HG02884 (cell line): ENCODE measurements at regions not wholly inside any gene's neighbourhood (a gene's known extent, or its start where the extent isn't known, plus 50 kb on each side); places are given as distances from the start of the nearest gene placed in this dataset.

Source experiments
- ATAC-seq: cut with Tn5 transposase; IDR thresholded peaks from one replicate; pipeline ENCODE4 v1.9.1; 2021; ENCODE audit warnings: mild to moderate bottlenecking, moderate library complexity; ENCODE audit not compliant: unreplicated experiment

- no peak for ATAC-seq
Observed at GRCh38 chr4:158013858-158014257, 159.0 kb downstream of the GASK1B start.

DNA sequence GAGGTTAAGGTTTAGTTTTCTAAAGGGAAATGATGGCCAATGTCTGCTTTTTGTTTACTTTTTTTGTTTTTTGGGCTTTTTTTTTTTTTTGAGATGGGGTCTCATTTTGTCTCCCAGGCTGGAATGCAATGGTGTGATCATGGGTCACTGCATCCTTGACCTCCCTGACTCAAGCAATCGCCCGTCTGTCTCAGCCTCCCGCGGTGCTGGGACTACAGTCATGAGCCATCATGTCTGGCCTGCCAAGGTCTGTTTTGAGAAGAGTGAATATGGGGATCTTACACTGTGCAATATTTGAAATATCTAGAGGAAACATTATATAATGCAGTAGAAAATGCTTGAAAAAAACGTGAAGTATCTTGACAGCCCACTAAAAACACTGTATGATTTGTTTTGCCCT is 162.5 kb downstream of the GASK1B start:
- no peak for ATAC-seq

DNA sequence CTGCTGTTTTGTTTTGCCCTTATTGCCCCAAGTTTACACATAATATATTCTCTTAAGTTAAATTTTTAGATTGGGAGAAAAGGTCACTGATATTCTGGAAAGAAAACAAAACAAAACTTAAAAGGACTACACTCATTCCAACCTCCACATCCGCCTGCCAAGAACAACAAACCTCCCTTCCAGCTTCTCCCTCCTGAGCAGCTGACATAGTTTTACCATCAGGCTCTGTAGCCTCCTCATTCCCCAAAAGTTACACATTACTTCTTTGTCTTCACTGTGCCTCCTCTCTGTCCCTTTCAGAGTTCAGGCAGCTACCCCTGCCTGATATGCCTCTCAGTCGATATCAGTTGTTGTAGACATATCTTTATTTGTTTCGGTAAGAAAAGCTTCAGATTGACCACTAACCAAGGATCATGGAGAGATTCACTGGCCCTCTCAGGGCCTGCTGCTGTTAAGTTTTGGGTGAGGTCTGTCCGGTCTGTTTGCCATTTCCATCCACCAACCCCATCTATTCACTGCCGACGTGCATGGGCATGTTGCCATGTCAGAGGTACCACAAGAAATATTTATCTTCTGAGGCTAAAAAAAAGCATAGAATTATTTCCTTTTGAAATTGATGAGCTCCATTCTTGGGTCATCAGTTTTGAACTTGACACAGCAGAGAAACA is 164.1 kb downstream of the GASK1B start:
- no peak for ATAC-seq

GRCh38 chr4:158007566-158007965 is 165.3 kb downstream of the GASK1B start:
- no peak for ATAC-seq

DNA sequence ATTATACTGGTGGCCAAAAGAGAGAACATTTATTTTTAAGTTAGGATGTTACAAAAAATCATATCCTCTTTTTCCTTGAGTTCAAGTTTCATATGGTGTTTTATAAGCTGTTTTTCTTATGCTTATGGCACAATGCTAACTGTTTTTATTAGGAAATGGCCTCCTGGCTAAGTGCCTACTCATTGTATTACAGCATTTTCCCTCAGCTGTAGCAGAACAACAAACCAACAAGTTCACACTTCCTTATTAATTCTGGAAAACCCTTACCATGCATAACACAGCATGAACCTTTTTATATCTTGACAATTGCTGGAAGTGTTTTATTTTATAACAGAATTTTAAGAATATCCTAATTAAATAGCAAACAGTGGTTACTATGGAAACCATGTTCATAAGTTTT is 165.8 kb downstream of the GASK1B start:
- ATAC-seq: no peak

DNA sequence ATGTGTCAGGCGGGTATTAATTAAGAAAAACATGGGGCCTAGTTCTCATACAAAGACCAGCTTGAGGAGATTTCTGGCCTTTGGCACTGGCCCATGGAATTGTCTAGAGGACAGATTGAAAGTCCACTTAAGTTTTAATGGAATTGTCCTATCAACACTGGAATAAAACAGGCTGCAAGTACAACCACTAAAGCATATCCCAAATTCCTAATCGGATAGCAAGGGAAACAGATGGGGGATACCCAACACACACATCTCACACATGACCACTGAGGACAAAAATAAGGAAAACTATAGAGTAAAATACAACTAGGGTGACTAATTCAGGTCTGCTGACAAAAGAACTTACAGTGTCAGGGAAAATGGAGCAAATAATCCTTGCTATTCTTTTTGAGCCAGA is 167.8 kb downstream of the GASK1B start:
- ATAC-seq: no peak

DNA sequence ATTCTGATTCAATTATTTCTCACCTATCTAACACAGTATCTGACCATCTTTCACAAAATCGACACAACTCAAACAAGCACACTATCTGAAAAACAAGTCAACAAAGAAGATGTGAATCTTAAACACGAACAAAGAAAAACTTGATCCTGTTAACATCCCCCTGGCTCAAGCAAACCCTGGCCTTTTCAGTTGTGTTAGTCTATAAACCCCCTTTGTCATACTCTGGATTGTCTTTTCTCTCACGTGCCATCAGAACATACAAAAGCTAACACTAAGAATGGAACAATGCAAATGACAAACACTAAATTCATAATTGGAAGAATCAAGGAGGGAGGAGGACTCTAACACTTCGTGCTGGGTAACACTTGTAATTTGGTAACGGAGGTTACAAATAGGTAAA is 168.7 kb downstream of the GASK1B start:
- ATAC-seq: no peak

- no peak for ATAC-seq
Observed at GRCh38 chr4:158003212-158003611, 169.6 kb downstream of the GASK1B start.

GRCh38 chr4:158002173-158002572 is 170.7 kb downstream of the GASK1B start:
- no peak for ATAC-seq

- ATAC-seq: no peak
Observed at GRCh38 chr4:158001756-158002155, 171.1 kb downstream of the GASK1B start.

DNA sequence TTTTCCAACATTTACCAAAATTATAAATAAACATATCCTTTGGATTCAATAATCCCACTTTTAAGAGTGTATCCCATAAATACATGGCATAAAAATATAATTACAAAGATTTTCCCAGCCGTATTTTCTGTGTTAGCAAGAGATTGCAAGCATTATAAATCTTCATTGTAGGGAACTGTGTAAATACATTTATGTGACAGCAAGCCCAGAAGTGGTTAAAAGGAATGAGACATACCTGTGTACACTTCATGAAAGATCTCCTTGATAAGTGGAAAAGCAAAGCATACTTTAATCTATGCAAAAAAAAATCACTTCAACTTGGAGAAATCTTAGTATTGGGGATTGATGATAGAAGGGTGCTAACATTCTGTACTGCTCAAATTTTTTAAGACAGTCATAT is 173.1 kb downstream of the GASK1B start:
- no peak for ATAC-seq

GRCh38 chr4:157997296-157997695 is 175.5 kb downstream of the GASK1B start:
- no peak for ATAC-seq

DNA sequence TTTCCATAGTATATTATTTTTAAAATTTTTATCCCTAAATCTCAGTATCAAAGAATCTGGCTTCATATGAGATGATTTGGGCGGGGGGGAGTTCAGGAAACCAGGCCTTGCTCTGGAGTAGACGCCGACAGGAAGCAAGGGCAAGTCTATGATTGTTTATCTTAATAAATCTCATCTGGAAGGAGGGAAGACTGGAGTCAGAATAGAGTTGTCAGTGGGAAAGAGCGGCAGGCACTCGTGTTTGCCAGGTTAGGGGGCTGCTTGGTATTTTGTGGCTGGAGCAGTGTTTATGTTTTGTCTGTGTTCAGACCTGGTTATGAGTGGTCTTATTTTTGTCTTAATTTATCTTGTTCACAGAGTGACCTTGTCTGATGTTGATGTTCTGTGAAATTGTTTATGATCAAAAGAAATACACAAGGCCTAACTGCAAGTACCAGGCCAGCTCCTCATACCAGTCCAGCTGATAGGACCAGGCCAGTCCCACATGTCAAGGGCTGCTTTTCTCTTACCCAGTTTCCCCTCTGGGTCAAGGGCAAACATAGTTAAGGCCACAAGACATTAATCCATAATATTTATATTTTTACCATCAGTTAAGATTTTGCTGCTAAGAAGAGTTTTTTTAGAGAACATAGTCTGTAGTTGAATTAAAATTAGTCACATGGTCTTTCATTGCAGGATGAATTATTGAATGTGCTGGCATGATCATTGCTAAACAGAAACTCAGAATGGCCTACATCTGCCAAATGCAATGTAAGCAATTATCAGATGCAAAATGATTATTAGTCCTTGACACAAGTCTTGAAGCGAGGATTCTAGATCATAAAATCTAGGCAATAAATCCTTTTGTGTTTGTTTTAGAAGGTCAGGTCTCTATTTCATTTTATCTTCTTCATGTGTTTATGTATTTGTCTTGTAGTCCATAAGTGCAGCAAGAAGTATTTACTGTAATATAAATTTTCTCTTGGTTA is 176.5 kb downstream of the GASK1B start:
- ATAC-seq: no peak

GRCh38 chr4:157994863-157995262 is 178.0 kb downstream of the GASK1B start:
- no peak for ATAC-seq

GRCh38 chr4:157992948-157993839 is 179.6 kb downstream of the GASK1B start:
- no peak for ATAC-seq

GRCh38 chr4:157992038-157992705 is 180.7 kb downstream of the GASK1B start:
- ATAC-seq: peak; percentile 67

DNA sequence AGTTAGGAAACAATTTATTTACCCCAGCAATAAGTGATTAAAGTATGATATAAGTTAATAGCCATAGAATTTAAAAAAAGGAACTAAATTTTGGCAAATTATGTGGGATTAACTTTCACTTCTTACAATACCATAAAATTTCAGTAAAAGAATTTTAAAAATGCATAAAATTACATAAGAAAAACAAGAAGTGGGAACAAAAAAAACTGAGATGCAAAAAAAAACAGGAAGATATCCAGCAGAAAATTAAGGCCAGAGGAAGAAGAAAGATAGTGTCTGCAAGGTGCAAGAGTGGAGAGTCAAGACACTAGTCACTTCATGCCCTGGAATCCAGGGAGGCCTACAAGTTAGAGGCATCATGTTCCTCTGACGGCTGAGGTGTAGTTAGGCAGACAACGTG is 184.2 kb downstream of the GASK1B start:
- ATAC-seq: no peak

DNA sequence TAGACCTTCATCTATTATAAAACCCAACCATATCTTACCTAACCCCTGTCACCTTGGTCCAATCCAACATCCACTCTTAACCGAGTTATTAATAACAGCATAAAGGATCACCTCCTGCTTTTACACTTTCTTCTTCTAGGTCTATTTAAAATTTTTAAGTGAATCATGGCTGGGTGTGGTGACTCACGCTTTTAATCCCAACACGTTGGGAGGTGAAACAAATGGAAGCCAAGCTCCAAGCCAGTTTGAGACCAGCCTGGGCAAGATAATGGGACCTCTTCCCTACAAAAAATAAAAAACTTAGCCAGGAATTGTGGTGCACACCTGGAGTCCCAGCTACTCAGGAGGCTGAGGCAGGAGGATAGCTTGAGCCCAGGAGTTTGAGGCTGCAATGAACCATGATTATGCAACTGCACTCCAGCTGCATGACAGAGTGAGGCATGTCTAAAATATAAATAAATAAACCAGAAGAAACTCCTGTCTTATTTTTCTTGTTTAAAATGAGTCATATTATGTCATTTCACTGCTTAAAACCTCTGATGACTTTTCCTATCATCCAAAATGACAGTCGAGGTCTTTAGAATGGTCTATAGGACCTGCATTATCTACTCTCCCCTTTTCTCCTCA is 188.4 kb downstream of the GASK1B start:
- ATAC-seq: no peak

GRCh38 chr4:157983300-157983699 is 189.5 kb downstream of the GASK1B start:
- ATAC-seq: no peak

DNA sequence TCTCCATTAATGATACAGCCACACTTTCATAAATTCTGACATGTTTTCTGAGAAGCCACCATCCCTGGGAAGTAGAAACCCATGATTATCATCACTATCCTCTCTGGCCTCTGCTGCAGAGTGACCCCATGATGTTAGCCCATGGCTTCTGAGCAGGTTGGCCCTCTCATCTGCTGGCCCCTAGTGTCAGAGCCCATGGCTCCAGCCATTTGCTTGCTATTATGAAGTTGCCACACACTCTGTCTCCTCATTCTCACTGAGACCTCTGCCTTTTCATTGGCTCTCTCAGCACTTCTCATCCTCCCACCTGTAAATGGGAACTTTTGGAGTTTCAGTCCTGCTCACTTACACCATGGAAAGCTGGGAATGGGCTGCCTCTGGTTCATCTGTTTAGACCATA is 192.7 kb downstream of the GASK1B start:
- no peak for ATAC-seq
